Lung microvascular endothelial cell (primary cell): ENCODE measurements at regions not wholly inside any gene's neighbourhood (a gene's known extent, or its start where the extent isn't known, plus 50 kb on each side); places are given as distances from the start of the nearest gene placed in this dataset.
"Not testable (repeated sequence)": the region's sequence is repeated elsewhere in the genome, so short reads cannot be mapped to it uniquely, and the experiment has no call there.

Experiments used
- DNase-seq, 2 donors: peaks; one replicate each; pipeline versions ENCODE4 v3.0.0 to v3.0.0-alpha.2; 2010; ENCODE audit warnings: low read depth in 2 of 2

- DNase-seq, result no peak
These were observed 201.9 kb upstream of the AGTR2 start for GRCh38 chrX:115968436-115969252.

DNA sequence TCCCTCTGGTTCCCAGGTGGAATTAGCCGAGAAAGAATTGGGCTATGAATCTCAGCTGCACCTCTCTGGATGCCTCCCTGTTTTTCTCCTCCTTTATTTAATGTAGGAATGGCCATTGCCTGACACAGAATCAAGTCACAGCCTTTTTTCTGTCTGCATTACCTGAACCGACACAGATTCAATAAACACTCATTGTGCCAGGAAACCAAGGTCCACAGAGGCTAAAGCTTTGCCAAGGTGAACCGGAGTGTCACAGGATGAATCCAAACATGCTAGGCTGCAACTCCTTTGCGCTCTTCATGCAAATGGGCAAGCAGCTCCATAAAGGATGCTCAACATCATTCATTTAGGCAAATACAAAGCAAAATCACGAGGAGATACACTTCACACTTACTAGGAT, 199.8 kb upstream of the AGTR2 start:
- no peak for DNase-seq

- DNase-seq, result no peak
These were observed 197.8 kb upstream of the AGTR2 start for GRCh38 chrX:115972717-115973116.

DNA sequence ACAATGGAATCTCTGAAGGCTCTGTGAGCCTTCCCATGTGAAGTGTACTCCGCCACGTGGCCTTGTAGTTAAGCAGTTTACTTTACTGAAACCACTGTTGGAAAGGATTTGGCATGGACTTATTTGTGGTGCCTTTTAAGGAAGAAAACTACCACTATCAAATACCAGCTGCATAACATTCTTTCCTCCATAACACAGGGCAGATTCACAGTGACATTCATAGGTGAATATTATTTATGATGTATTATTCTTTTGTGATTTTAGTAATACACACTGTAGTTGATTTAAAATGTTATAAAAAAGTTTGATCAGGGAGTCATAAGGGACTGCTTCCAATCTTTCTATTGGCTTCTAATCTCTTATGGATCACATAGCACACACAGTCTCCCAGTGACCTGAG, 192.5 kb upstream of the AGTR2 start:
- no peak for DNase-seq

DNA sequence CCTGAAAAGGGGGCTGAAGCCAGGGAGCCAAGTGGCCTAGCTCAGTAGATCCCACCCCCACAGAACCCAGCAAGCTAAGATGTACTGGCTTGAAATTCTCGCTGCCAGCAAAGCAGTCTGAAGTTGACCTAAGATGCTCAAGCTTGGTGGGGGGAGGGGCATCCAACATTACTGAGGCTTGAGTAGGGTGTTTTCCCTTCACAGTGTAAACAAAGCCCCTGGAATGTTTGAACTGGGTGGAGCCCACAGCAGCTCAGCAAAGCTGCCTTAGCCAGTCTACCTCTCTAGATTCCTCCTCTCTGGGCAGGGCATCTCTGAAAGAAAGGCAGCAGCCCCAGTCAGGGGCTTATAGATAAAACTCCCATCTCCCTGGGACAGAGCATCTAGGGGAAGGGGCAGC, 187.4 kb upstream of the AGTR2 start:
- DNase-seq, result not testable (repeated sequence)

- DNase-seq, result not testable (repeated sequence)
These were observed 183.1 kb upstream of the AGTR2 start for GRCh38 chrX:115987464-115987863.

DNA sequence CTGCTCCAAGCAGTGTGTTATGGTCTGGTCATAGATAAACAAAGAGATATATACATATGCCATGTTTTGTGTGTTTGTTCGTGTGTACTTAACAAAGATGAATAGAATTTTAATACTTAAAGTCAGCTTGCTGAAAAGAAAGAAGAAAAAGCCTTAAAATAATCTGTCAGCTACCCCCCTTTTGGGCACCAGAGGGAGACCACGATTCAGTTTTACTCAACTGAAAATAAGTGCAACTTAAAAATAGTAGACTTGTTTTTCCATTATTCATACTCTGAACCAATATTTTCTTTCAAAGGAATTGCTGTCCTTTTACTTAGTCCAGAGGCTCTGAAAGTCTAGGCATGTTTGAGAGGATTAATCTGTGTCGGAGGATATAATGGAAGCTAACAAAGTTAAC, 181.7 kb upstream of the AGTR2 start:
- no peak for DNase-seq

GRCh38 chrX:115989686-115990085, 180.9 kb upstream of the AGTR2 start:
- no peak for DNase-seq

DNA sequence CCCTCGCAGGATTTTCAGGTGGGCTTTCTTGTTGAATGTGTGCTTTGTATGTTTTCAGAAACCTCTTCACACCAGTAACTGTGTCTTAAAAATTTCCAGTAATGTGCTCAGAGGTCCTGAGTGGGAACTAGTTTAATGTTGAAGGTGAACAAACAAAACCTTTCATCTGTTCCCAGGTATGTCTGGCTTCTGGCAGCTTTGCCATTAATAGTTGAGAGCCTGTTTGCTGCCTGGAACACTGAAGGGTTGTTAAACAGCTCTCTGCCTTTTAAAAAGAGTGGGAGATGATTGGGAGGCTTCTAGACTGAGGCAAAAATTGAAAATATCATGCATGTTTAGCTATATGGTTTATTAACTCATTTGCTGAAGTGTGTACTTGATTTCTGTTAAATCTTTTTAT, 161.2 kb upstream of the AGTR2 start:
- no peak for DNase-seq

DNA sequence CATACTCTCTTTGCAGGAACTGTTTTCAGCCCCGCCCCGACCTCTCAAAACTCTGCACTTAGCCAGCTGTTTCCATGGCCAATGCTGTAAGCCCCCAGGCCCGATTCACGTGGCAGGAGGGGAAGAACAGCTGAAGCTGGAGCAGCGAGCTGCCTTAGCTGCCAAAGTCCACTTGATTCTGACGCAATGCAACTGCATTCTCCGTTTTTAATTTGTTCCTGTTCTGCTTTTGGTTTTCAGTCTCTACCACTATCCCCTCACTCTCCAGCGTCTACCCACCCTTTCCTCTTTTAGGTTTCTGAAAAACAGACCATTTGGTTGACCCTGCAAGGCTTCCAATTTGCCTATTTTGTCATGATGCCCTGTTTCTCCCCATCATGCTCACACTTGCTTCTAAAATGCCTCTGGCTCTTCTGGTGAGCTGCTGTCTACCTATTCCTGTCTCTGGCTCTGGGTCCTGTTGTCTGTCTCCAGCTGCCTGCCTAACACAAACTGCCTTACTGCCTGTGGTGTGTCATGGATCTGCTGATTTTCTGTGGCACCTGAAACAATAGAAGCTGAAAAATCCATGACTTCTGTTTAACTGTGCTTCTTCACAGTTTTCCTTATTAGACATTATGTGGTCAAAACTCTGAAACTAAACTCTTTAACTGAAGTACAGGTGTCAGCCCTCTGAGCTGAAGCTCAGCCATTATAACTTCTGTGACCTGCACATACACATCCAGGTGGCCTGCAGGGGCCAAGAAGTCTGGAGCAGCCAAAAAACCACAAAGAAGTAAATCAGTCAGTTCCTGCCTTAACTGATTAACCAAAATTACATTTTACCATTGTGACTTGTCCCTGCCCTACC, 160.5 kb upstream of the AGTR2 start:
- no peak for DNase-seq

- DNase-seq, result no peak
These were observed 159.6 kb upstream of the AGTR2 start for GRCh38 chrX:116010939-116011338.

DNA sequence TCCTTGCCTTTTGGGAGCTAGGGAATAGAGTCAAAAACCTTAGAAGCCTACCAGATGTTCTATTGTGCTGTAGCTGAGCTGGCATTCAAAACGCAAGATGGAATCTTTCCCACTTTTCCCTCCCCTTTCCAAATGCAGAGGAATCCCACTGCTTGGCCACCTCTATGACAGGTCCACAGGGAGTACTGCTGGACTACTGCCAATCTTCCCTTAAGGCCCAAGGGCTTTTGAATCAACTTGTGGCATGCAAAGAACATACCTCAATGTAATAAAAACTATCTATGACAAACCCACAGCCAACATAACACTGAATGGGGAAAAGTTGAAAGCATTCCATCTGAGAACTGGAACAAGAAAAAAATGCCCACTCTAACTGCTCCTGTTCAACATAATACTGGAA, 139.2 kb upstream of the AGTR2 start:
- DNase-seq, result no peak
